ENCODE measurements at regions not wholly inside any gene's neighbourhood (a gene's known extent, or its start where the extent isn't known, plus 50 kb on each side); places are given as distances from the start of the nearest gene placed in this dataset.
"Not testable (repeated sequence)": the region's sequence is repeated elsewhere in the genome, so short reads cannot be mapped to it uniquely, and the experiment has no call there.

GRCh38 chr1:120288167-120288566, 111.8 kb upstream of the SEC22B start:
- DNase-seq (ENCODE audit: low spot score); in situ Hi-C loops (cut with HindIII; ENCODE audit: low sequenced_read_pairs): not testable (repeated sequence)

DNA sequence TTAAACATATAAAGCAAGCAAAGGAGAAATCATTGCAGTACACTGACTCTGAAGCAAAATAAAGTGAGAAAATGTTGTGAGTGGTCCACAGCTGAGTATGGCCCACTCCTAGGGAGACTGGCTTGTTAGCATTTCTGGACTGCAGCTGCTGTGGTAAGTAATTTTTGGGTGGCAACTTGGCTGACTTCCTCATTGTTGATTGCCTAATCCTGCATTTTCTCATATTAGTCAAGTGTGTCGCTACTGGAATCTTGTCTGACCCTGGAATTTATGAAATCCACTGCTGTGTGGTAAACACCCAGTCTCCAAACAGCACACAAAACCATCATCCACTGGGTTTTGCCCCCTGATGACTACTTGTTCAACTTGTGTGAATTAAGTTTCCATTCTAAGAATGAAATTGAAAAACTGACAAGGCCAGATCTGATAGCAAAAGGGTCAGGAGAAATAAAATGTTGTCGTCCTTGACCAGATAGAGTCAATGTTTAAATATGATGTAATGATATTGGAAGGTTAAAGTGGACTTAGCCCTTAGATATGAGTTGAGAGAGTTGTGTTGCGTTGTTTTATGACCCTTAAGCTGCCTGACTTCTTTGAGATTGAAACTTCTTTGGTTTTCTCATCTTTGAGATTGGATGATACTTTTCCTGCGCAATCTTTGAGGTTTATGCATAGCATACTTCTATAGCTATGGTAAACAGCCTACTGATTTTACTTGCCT, 106.6 kb upstream of the SEC22B start:
- in situ Hi-C loops (cut with HindIII; ENCODE audit: low sequenced_read_pairs); DNase-seq (ENCODE audit: low spot score): not testable (repeated sequence)

- DNase-seq (ENCODE audit: low spot score); in situ Hi-C loops (cut with HindIII; ENCODE audit: low sequenced_read_pairs): not testable (repeated sequence)
Observed at GRCh38 chr1:120278259-120278610, 101.9 kb upstream of the SEC22B start.

DNA sequence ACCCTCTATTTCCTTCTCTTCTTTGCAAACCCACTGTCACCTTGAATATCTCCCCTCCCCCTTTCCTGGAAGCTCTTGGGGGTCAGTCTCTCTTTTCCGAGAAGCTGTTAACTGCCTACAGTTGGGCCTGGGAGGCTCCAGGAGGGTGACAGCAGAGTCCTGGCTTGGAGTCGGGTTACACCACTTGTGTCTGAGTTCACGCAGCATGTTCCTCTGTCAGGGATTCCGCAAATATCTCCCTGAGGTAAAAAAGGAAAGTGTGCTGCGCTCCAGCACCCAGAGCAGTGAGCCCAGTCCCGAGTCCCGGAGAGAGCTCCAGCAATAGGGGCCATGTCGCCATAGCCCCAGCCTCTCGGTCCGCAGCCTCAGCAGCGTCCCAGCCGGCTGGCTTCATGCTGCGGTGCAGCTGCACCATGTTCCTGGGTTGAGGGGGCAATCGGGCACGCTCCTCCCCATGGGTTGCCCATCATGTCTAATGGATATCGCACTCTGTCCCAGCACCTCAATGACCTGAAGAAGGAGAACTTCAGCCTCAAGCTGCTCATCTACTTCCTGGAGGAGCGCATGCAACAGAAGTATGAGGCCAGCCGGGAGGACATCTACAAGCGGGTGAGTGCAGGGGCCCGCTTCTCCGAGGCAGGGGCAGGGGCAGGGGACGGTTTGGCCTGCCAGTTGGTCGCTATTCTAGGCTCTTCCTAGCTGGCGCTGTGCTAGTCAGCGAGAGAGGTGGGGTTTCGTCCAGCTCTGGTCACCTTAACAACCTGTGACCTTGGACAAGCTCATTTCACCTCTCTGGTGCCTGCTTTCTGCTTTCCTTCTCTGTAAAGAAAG, 101.3 kb upstream of the SEC22B start:
- DNase-seq (ENCODE audit: low spot score); in situ Hi-C loops (cut with HindIII; ENCODE audit: low sequenced_read_pairs): not testable (repeated sequence)

DNA sequence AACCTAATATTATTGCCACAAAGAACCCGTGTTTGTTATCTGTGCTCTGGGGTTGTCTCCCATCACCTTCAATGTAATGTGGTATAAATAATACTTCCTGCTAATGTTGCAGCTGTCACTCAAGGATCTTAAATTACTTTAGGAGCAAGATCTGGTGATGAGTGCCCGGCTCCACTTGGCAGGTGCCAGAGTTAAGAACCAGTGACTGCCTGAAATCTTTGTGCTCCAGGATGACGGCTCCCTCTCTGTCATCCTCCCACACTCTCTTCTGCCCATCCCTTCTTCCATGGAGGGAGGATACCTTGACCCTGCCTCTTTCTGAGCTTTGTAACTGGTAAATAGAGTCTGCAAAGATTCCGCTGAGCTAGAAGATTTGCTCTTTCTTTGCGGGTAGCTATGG, 100.4 kb upstream of the SEC22B start:
- DNase-seq (ENCODE audit: low spot score); in situ Hi-C loops (cut with HindIII; ENCODE audit: low sequenced_read_pairs): not testable (repeated sequence)

DNA sequence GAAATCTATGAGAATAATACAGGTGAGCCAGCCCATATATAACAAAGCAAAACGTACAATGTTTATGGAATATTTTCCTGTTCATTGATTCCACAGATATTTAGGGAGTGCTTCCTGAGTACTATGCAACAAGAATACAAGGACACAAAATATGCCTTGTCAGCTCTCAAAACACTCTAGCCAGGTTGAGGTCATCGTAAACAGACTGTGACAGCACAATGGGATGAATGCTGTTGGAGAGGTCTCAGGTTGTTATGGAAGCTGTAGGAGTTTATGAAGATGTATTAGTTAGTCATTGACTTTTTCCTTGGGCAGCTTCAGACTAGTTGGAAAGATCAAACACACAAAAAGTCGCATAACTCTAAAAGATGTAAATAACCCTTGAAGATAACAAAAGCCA, 98.1 kb upstream of the SEC22B start:
- DNase-seq (ENCODE audit: low spot score); in situ Hi-C loops (cut with HindIII; ENCODE audit: low sequenced_read_pairs): not testable (repeated sequence)

GRCh38 chr1:120273363-120273762, 97.0 kb upstream of the SEC22B start:
- in situ Hi-C loops (cut with HindIII; ENCODE audit: low sequenced_read_pairs): not testable (repeated sequence)

GRCh38 chr1:120272242-120272641, 95.9 kb upstream of the SEC22B start:
- DNase-seq (ENCODE audit: low spot score); in situ Hi-C loops (cut with HindIII; ENCODE audit: low sequenced_read_pairs): not testable (repeated sequence)

More at GRCh38 chr1:120273363-120273762, 97.0 kb upstream of the SEC22B start:
- DNase-seq (ENCODE audit: low spot score): not testable (repeated sequence)

- DNase-seq (ENCODE audit: low spot score); in situ Hi-C loops (cut with HindIII; ENCODE audit: low sequenced_read_pairs): not testable (repeated sequence)
Observed at GRCh38 chr1:120271561-120272221, 95.4 kb upstream of the SEC22B start.

DNA sequence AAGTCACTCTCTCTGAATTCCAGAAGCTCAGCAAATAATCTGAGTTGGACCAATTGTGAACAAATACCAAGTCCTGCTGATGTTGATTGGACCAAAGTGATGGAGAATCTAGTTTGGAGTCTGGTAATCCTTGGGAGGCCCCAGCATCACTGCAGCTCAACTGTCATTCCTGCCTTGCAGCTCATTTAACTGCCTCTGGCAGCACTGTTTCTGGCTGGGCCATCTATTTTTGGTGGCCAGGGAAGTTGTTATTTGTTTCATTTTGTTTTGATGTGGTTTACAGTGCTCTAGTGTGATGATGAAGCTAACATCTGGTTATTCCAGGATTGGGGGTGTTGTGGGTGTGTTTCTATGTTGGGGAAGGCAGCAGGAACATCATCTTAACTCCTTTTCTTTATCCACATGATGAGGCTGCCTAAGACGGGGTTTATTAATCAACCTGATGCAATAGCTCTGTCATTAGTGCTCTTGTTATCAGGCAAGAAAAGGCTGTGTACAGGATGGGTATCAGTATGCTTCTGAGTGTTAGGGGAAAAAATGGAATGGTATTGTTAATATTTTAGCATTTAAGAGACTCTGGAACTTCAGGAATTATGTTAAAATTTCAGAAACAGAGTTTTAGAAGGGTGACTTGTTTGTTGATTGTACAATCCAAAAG, 91.7 kb upstream of the SEC22B start:
- DNase-seq (ENCODE audit: low spot score); in situ Hi-C loops (cut with HindIII; ENCODE audit: low sequenced_read_pairs): not testable (repeated sequence)

DNA sequence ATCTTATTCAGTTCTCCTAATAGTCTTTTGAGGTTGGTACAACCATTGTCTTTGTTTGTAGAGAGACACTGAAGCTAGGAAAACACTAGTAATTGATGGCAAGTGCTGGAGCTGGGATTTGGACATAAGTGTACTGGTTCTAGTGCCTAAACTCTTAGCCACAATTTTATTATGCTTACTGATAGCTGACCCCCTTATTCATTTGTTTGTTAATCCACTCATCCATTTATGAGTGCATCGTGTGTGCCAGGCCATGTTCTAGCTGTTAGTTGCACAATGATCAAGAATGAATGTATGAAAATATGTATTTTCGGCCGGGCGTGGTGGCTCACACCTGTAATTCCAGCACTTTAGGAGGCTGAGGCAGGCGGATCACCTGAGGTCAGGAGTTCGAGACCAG, 88.2 kb upstream of the SEC22B start:
- in situ Hi-C loops (cut with HindIII; ENCODE audit: low sequenced_read_pairs); DNase-seq (ENCODE audit: low spot score): not testable (repeated sequence)

GRCh38 chr1:120262791-120263751, 86.8 kb upstream of the SEC22B start:
- in situ Hi-C loops (cut with HindIII; ENCODE audit: low sequenced_read_pairs); DNase-seq (ENCODE audit: low spot score): not testable (repeated sequence)

DNA sequence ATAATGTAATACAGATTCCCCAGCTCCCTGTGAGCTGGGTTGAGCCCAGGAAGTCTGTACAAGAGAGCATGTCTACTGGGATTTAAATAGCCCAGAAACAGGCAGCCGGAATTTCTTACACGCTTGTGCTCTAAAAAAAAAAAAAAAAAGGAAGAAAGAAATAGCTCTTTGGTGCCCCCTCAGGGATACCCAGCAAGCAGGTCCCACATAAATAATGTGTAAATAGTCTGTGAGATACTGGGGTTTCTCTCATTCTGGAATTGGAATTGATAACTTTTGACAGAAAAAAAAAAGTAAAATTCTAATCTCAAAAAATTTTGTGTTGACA, 81.4 kb upstream of the SEC22B start:
- DNase-seq (ENCODE audit: low spot score); in situ Hi-C loops (cut with HindIII; ENCODE audit: low sequenced_read_pairs): not testable (repeated sequence)

DNA sequence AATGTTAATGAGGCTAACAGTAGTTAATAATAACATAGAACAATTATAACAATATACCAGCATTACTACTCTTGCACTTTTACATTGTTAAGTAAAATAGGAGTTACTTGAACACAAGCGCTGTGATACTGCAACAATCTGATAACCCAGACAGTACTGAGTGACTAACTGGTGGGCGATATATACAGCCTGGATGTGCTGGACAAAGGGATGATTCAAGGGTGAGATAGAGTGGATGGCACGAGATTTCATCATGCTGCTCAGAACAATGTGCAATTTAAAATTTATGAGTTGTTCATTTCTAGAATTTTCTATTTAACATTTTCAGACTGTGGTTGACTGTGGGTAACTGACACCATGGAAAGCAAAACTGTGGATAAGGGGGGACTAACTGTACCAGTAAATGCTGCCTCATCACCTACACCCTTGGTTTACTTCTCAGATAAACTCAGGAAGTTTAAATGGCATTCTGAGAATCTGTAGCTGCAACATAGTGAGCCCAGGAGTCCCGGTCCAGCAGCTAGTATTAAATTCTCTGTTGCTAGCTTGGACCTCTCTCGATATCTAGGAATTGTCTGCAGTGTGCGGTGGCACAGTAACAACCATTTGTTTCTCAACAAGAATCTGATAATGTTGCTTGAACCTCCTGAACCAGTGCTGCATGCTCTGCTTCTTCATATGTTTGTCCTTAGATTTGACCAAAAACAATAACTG, 80.9 kb upstream of the SEC22B start:
- in situ Hi-C loops (cut with HindIII; ENCODE audit: low sequenced_read_pairs); DNase-seq (ENCODE audit: low spot score): not testable (repeated sequence)

DNA sequence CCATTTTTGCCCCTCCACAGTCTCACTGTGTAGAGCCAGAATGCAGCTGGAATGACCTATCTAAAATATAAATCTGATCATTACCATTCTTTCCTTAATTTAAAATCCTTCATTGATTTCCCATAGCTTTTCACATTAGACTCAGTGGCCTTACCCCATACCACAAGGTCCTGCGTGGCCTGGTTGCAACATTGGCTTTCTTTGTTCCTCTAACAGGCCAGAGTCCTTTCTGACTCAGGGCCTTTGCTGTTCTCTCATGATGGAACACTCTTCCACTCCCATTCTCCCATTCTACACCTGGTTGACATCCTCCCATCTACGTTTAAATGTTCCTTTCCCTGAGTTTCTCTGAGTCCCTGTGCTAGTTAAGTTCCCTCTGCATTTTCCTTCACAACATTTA, 74.4 kb upstream of the SEC22B start:
- in situ Hi-C loops (cut with HindIII; ENCODE audit: low sequenced_read_pairs); DNase-seq (ENCODE audit: low spot score): not testable (repeated sequence)

DNA sequence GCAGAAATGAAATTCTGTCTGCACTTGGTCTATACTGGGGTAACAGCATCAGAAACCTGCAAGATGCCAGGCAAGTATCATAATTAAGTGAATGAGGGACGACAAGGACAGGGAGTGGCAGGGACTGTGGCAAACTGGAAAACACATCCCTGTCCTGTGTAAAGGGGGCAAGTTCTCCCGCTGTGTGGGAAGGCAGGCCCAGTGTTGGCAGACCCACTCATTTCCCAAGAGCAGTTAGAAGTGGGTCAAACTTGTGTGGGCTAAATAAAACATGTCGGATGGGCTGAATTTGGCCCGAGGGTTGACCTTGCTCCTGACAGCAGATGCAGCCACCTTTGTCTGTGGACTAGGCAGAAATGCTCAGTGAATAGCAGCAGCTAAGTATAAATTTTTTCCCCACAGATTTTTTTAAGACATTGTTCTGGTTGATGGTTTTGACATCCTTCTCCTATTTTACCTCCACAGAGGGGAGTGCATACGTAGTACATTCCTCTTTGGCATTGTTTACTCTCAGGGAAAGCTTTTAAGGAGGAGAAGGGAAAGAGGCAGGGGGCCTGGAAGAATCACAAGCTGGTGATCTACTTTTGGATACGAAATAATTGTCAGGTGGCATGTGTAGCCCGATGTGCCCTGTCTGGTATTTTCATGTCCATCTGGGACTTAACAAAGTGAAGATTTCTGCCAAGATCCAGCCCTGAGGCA, 72.6 kb upstream of the SEC22B start:
- DNase-seq (ENCODE audit: low spot score); in situ Hi-C loops (cut with HindIII; ENCODE audit: low sequenced_read_pairs): not testable (repeated sequence)

- in situ Hi-C loops (cut with HindIII; ENCODE audit: low sequenced_read_pairs); DNase-seq (ENCODE audit: low spot score): not testable (repeated sequence)
Observed at GRCh38 chr1:120248203-120248602, 71.9 kb upstream of the SEC22B start.

All from G401 (cell line).